Endometrium (tissue), 2 donors: ENCODE measurements at regions not wholly inside any gene's neighbourhood (a gene's known extent, or its start where the extent isn't known, plus 50 kb on each side); places are given as distances from the start of the nearest gene placed in this dataset.
"Not testable (repeated sequence)": the region's sequence is repeated elsewhere in the genome, so short reads cannot be mapped to it uniquely, and the experiment has no call there.

Experiments
- FAIRE-seq: peaks from 2 replicates; lab custom pipeline; 2012; peaks lifted over from hg19 to GRCh38; lab: Jason Lieb, UNC
- donor health status: control.
- donor health status: control.

- no peak for FAIRE-seq
These were observed 143.9 kb upstream of the ZNF366 start for GRCh38 chr5:72651109-72651508.

- no peak for FAIRE-seq
These were observed 142.2 kb upstream of the ZNF366 start for GRCh38 chr5:72649449-72649848.

- FAIRE-seq: no peak
These were observed 141.3 kb upstream of the ZNF366 start for GRCh38 chr5:72648480-72648879.

GRCh38 chr5:72647806-72648205 is 140.6 kb upstream of the ZNF366 start:
- FAIRE-seq: no peak

- no peak for FAIRE-seq
These were observed 139.1 kb upstream of the ZNF366 start for GRCh38 chr5:72646246-72646866.

GRCh38 chr5:72645064-72645846 is 138.0 kb upstream of the ZNF366 start:
- no peak for FAIRE-seq

- no peak for FAIRE-seq
These were observed 137.1 kb upstream of the ZNF366 start for GRCh38 chr5:72644296-72644695.

GRCh38 chr5:72641164-72641563 is 134.0 kb upstream of the ZNF366 start:
- FAIRE-seq: no peak

- no peak for FAIRE-seq
These were observed 129.8 kb upstream of the ZNF366 start for GRCh38 chr5:72637058-72637457.

GRCh38 chr5:72636565-72636964 is 129.4 kb upstream of the ZNF366 start:
- not testable (repeated sequence) for FAIRE-seq

- FAIRE-seq: no peak
These were observed 127.2 kb upstream of the ZNF366 start for GRCh38 chr5:72634444-72634843.

- FAIRE-seq: no peak
These were observed 126.4 kb upstream of the ZNF366 start for GRCh38 chr5:72633649-72634048.

GRCh38 chr5:72633041-72633445 is 125.8 kb upstream of the ZNF366 start:
- FAIRE-seq: no peak

GRCh38 chr5:72630721-72631120 is 123.5 kb upstream of the ZNF366 start:
- FAIRE-seq: no peak

GRCh38 chr5:72630081-72630480 is 122.9 kb upstream of the ZNF366 start:
- no peak for FAIRE-seq

- no peak for FAIRE-seq
These were observed 121.7 kb upstream of the ZNF366 start for GRCh38 chr5:72628771-72629371.

- FAIRE-seq: no peak
These were observed 118.1 kb upstream of the ZNF366 start for GRCh38 chr5:72625332-72625731.

GRCh38 chr5:72624641-72625236 is 117.5 kb upstream of the ZNF366 start:
- FAIRE-seq: no peak

GRCh38 chr5:72623936-72624335 is 116.7 kb upstream of the ZNF366 start:
- FAIRE-seq: no peak

- no peak for FAIRE-seq
These were observed 116.1 kb upstream of the ZNF366 start for GRCh38 chr5:72623323-72623722.

GRCh38 chr5:72622170-72622760 is 115.1 kb upstream of the ZNF366 start:
- no peak for FAIRE-seq

- no peak for FAIRE-seq
These were observed 114.4 kb upstream of the ZNF366 start for GRCh38 chr5:72621576-72621975.

GRCh38 chr5:72619677-72620076 is 112.5 kb upstream of the ZNF366 start:
- no peak for FAIRE-seq
